A549 (cell line): ENCODE measurements at regions not wholly inside any gene's neighbourhood (a gene's known extent, or its start where the extent isn't known, plus 50 kb on each side); places are given as distances from the start of the nearest gene placed in this dataset.

Source experiments
- ATAC-seq, 2 experiments: fragments of 200-7000 bp in 1 of 2; fragments of >200 bp in 1 of 2; cut with Nextera tagmentation in 1 of 2; cut with Tn5 transposase in 1 of 2; 3 replicates each; pipeline versions ENCODE4 v1.8.0 to v1.9.1; 2018 to 2020; ENCODE audit warnings: mild to moderate bottlenecking in 1 of 2, moderate library complexity in 1 of 2
- CTCF ChIA-PET: fragments of 300-600 bp; sonication (Branson Sonifier 250); formaldehyde crosslinking; extraction: SDS; loops from one replicate; lab custom pipeline; 2021; ENCODE audit warnings: antibody characterized with exemption, inconsistent platforms; lab: Yijun Ruan, JAX
- POLR2A ChIA-PET: fragments of 350-600 bp; formaldehyde crosslinking; extraction: SDS; loops from one replicate; lab custom pipeline; 2021; ENCODE audit warnings: antibody characterized with exemption, inconsistent platforms; lab: Yijun Ruan, JAX
- DNase-seq, 2 experiments: peaks; one replicate each; pipeline versions ENCODE4 v3.0.0 to v3.0.0-alpha.2; 2011 to 2016; ENCODE audit warnings: low read depth in 1 of 2, low spot score in 1 of 2
- FAIRE-seq: peaks from 2 replicates; lab custom pipeline; 2011; peaks lifted over from hg19 to GRCh38; lab: Jason Lieb, UNC
- H3K27ac ChIP-seq, 2 experiments: fragments of >200 bp; sonication (Bioruptor Twin); formaldehyde crosslinking; 3 replicates each; pipeline ENCODE4 v1.5.1; 2016 to 2017
- H3K4me1 ChIP-seq: fragments of >200 bp; sonication (Bioruptor Twin); formaldehyde crosslinking; 3 replicates; pipeline ENCODE4 v1.6.1; 2016
- H3K4me2 ChIP-seq: fragments of >200 bp; sonication (Bioruptor Twin); formaldehyde crosslinking; 3 replicates; pipeline ENCODE4 v1.6.1; 2016
- H3K4me3 ChIP-seq: fragments of >200 bp; sonication (Bioruptor Twin); formaldehyde crosslinking; 3 replicates; pipeline ENCODE4 v1.5.1; 2016
- H3K9me3 ChIP-seq: fragments of >200 bp; sonication (Bioruptor Twin); formaldehyde crosslinking; 3 replicates; pipeline ENCODE4 v1.6.1; 2016
- BHLHE40 ChIP-seq: IDR thresholded peaks from 2 replicates; pipeline ENCODE4 v1.6.1; 2012; ENCODE audit warnings: low read depth, low read length, inconsistent platforms
- CBX8 ChIP-seq: fragments of 200-600 bp; sonication (generic); IDR thresholded peaks from 2 replicates; pipeline ENCODE4 v1.6.1; 2016
- CHD4 ChIP-seq: fragments of 200-600 bp; sonication (generic); IDR thresholded peaks from 2 replicates; pipeline ENCODE4 v1.6.1; 2016; ENCODE audit warnings: antibody characterized with exemption, mild to moderate bottlenecking, borderline replicate concordance
- EHMT2 ChIP-seq: fragments of 200-600 bp; sonication (generic); IDR thresholded peaks from 2 replicates; pipeline ENCODE4 v1.6.1; 2016; ENCODE audit warnings: antibody characterized with exemption, low read depth, mild to moderate bottlenecking, moderate library complexity
- FOXS1 ChIP-seq: fragments of 250-450 bp; sonication (Bioruptor Pico); IDR thresholded peaks from 2 replicates; pipeline ENCODE4 v1.5.0; 2020; ENCODE audit warnings: mild to moderate bottlenecking, moderate library complexity
- GATA3 ChIP-seq: IDR thresholded peaks from 2 replicates; pipeline ENCODE4 v1.6.1; 2012; ENCODE audit warnings: borderline replicate concordance
- HDAC2 ChIP-seq: fragments of 200-600 bp; sonication (generic); IDR thresholded peaks from 2 replicates; pipeline ENCODE4 v1.6.1; 2016
- HEYL ChIP-seq: fragments of 250-450 bp; sonication (Bioruptor Pico); IDR thresholded peaks from 2 replicates; pipeline ENCODE4 v1.8.0; 2021; ENCODE audit warnings: mild to moderate bottlenecking, moderate library complexity
- HOXA7 ChIP-seq: fragments of 250-450 bp; sonication (Bioruptor Pico); IDR thresholded peaks from 2 replicates; pipeline ENCODE4 v1.5.0; 2020; ENCODE audit warnings: mild to moderate bottlenecking, moderate library complexity
- HOXB13 ChIP-seq: fragments of 250-450 bp; sonication (Bioruptor Pico); IDR thresholded peaks from 2 replicates; pipeline ENCODE4 v1.5.0; 2020; ENCODE audit warnings: low read depth, mild to moderate bottlenecking, moderate library complexity
- JUN ChIP-seq, 2 experiments: fragments of >200 bp; sonication (Bioruptor Twin); formaldehyde crosslinking; IDR thresholded peaks; 2 replicates in 1 of 2; 3 replicates in 1 of 2; pipeline ENCODE4 v1.6.1; 2016 to 2017
- JUNB ChIP-seq: fragments of >200 bp; sonication (Bioruptor Twin); formaldehyde crosslinking; IDR thresholded peaks from 2 replicates; pipeline ENCODE4 v1.6.1; 2016
- KDM1A ChIP-seq: fragments of 200-600 bp; sonication (generic); IDR thresholded peaks from 2 replicates; pipeline ENCODE4 v1.6.1; 2016; ENCODE audit warnings: low read depth, mild to moderate bottlenecking
- MYC ChIP-seq: IDR thresholded peaks from 2 replicates; pipeline ENCODE4 v1.6.1; 2012; ENCODE audit warnings: mild to moderate bottlenecking, inconsistent platforms, low read length, improper control_type of control experiment, borderline replicate concordance
- RAD21 ChIP-seq, 2 experiments: fragments of >200 bp in 1 of 2; sonication (Bioruptor Twin) in 1 of 2; formaldehyde crosslinking in 1 of 2; IDR thresholded peaks in 1 of 2; conservative IDR thresholded peaks in 1 of 2; 2 replicates in 1 of 2; 3 replicates in 1 of 2; pipeline ENCODE4 v1.6.1; 2012 to 2018; ENCODE audit warnings: inconsistent platforms in 1 of 2
- RARB ChIP-seq: fragments of 250-450 bp; sonication (Bioruptor Pico); IDR thresholded peaks from 2 replicates; pipeline ENCODE4 v1.8.0; 2021; ENCODE audit warnings: mild to moderate bottlenecking, moderate library complexity
- RCOR1 ChIP-seq: fragments of 150-350 bp; IDR thresholded peaks from 2 replicates; pipeline ENCODE4 v1.6.1; 2014; ENCODE audit warnings: antibody characterized with exemption, low read length, low read depth
- REST ChIP-seq: fragments of 200-600 bp; sonication (generic); IDR thresholded peaks from 2 replicates; pipeline ENCODE4 v1.6.1; 2016; ENCODE audit warnings: antibody characterized with exemption, mild to moderate bottlenecking, moderate library complexity
- RNF2 ChIP-seq: fragments of 200-600 bp; sonication (generic); IDR thresholded peaks from 2 replicates; pipeline ENCODE4 v1.6.1; 2016; ENCODE audit warnings: low read depth, mild to moderate bottlenecking, antibody characterized with exemption, moderate library complexity, borderline replicate concordance
- TP53 ChIP-seq: fragments of 250-450 bp; sonication (Bioruptor Pico); IDR thresholded peaks from 2 replicates; pipeline ENCODE4 v1.5.0; 2021; ENCODE audit warnings: mild to moderate bottlenecking, moderate library complexity
- ZNF302 ChIP-seq: fragments of 250-450 bp; sonication (Bioruptor Pico); IDR thresholded peaks from 2 replicates; pipeline ENCODE4 v1.9.0; 2021; ENCODE audit warnings: inconsistent platforms, mild to moderate bottlenecking, moderate library complexity
- ZSCAN20 ChIP-seq: fragments of 250-450 bp; sonication (Bioruptor Pico); IDR thresholded peaks from 2 replicates; pipeline ENCODE4 v1.8.0; 2022; ENCODE audit warnings: mild to moderate bottlenecking, moderate library complexity
- WGBS: methylation state at CpG from one replicate; pipeline ENCODE4 v1.1.6; 2017; ENCODE audit errors: missing lambda C conversion rate; 5-methylcytosine and 5-hydroxymethylcytosine counted together
- TF ChIP-seq, protein P1 (sequence below): IDR thresholded peaks from 2 replicates; pipeline ENCODE4 v1.6.1; 2012
- TF ChIP-seq, protein P2 (sequence below): fragments of 250-450 bp; sonication (Bioruptor Pico); IDR thresholded peaks from 2 replicates; pipeline ENCODE4 v1.5.0; 2020; ENCODE audit warnings: low read depth, mild to moderate bottlenecking, moderate library complexity
- TF ChIP-seq, protein P3 (sequence below): IDR thresholded peaks from 2 replicates; pipeline ENCODE4 v1.6.1; 2012

DNA sequence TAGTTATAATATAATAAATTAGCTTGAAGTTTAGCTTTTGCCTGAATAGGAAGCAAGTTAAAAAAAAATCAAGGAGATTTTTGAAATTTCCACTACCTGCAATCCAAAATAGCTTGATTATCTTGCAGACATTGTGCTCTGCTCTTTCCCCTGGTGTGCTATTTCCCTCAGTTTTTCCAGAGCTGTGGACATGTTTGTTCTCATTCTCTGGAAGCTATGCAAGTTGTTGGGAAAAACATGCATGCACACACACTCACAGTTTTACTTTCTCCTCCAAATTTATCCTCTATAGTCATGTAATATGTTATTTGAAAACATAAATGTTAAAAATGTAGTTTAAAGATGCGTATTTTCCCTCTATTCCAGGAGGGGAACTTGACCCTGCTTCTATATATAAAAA, 225.8 kb upstream of the ARSJ start:
- TF ChIP-seq CHD4 (no peak), HOXA7 (CRISPR knock-in tag) (no peak), JUN (IDR thresholded peaks at IDR 0.05) (no peak), HDAC2 (no peak), EHMT2 (no peak), FOXS1 (no peak), KDM1A (no peak), RARB (no peak), CBX8 (no peak), JUNB (no peak), GATA3 (no peak), MYC (no peak), ZSCAN20 (no peak), RAD21 (conservative IDR thresholded peaks at IDR 0.05 in 1 of 2, IDR thresholded peaks at IDR 0.05 in 1 of 2) (no peak)
- TF ChIP-seq, protein P1, sequence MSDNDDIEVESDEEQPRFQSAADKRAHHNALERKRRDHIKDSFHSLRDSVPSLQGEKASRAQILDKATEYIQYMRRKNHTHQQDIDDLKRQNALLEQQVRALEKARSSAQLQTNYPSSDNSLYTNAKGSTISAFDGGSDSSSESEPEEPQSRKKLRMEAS = no peak
- TF ChIP-seq, protein P2, sequence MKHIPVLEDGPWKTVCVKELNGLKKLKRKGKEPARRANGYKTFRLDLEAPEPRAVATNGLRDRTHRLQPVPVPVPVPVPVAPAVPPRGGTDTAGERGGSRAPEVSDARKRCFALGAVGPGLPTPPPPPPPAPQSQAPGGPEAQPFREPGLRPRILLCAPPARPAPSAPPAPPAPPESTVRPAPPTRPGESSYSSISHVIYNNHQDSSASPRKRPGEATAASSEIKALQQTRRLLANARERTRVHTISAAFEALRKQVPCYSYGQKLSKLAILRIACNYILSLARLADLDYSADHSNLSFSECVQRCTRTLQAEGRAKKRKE = no peak
- TF ChIP-seq, protein P3, sequence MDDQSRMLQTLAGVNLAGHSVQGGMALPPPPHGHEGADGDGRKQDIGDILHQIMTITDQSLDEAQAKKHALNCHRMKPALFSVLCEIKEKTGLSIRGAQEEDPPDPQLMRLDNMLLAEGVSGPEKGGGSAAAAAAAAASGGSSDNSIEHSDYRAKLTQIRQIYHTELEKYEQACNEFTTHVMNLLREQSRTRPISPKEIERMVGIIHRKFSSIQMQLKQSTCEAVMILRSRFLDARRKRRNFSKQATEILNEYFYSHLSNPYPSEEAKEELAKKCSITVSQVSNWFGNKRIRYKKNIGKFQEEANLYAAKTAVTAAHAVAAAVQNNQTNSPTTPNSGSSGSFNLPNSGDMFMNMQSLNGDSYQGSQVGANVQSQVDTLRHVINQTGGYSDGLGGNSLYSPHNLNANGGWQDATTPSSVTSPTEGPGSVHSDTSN = no peak
- Histone ChIP-seq H3K4me1 (no peaks in the 10 kb centered on the region), H3K4me2 (no peak overlapping the region), H3K9me3 (no peaks in the 10 kb centered on the region), H3K27ac (no peak overlapping the region), H3K4me3 (no peak overlapping the region)
- POLR2A ChIA-PET = no interaction called here
- ATAC-seq = no peak
- CTCF ChIA-PET = no interaction called here
- no peak for FAIRE-seq
- DNase-seq = no peak
- WGBS = 90% methylated on average over 1 of the region's 1 CpG

GRCh38 chr4:114208574-114209151, 229.2 kb upstream of the ARSJ start:
- POLR2A ChIA-PET = no interaction called here
- 25% methylated on average over 3 of the region's 3 CpGs for WGBS
- no peak for FAIRE-seq
- Histone ChIP-seq H3K9me3 (no peaks in the 10 kb centered on the region), H3K4me1 (no peaks in the 10 kb centered on the region), H3K4me2 (no peak overlapping the region), H3K27ac (no peak overlapping the region), H3K4me3 (no peak overlapping the region)
- no peak for ATAC-seq
- TF ChIP-seq RCOR1 (no peak), HOXB13 (CRISPR knock-in tag) (no peak), RARB (no peak), JUN (IDR thresholded peaks at IDR 0.05) (no peak), HEYL (CRISPR knock-in tag) (no peak)
- CTCF ChIA-PET = interaction anchor here (0.7 to 1.1 kb wide), 2 partner anchors 170 to 1781 kb away, joined by 3 read pairs; no protein-coding TSS in a partner anchor
- peak in 1 of 2 experiments; percentile 1 for DNase-seq

DNA sequence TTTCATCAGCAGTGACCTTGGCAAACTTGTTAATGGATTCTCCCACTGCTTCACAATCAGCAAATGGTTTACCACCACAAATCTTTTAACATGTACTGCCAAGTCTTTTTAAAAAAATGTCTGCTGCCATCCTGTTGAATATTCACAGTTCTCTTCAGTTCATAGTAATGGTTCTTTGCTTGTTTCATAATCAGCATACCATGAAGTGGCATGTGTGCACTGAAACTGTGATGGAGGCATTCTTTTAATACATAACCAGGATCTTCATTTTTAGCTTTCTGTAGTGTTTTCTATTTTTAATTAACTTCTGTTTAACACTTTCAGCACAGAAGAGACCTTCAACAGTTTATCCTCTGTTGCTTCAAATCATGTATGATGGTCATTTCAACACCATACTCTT, 230.1 kb upstream of the ARSJ start:
- TF ChIP-seq HOXA7 (CRISPR knock-in tag) = no peak
- no peak for TF ChIP-seq ZNF302
- no peak for TF ChIP-seq RNF2
- no peak for TF ChIP-seq BHLHE40
- no peak for TF ChIP-seq REST
- TF ChIP-seq TP53 = no peak
- TF ChIP-seq, all 56 proteins: peak for 0
- Histone ChIP-seq H3K9me3 (no peaks in the 10 kb centered on the region), H3K27ac (no peak overlapping the region), H3K4me3 (no peak overlapping the region), H3K4me2 (no peak overlapping the region), H3K4me1 (no peaks in the 10 kb centered on the region)
- DNase-seq (no peak), ATAC-seq (no peak), FAIRE-seq (no peak)
- ChIA-PET CTCF (no interaction called here), POLR2A (no interaction called here)
